PC-3 (cell line): ENCODE measurements at regions not wholly inside any gene's neighbourhood (a gene's known extent, or its start where the extent isn't known, plus 50 kb on each side); places are given as distances from the start of the nearest gene placed in this dataset.

Experiments used
- ATAC-seq: fragments of 200-7000 bp; cut with Tn5 transposase; 2 replicates; pipeline ENCODE4 v1.9.1; 2020; ENCODE audit warnings: mild to moderate bottlenecking, moderate library complexity
- BruUV-seq: library from RNA; stranded (reverse); fragments of 400-500 nt; replicated peaks from 2 replicates; lab custom pipeline; 2021; lab: Mats Ljungman, UMichigan
- CTCF ChIA-PET: fragments of 300-600 bp; sonication (Branson Sonifier 250); formaldehyde crosslinking; loops from one replicate; lab custom pipeline; 2022; ENCODE audit warnings: antibody characterized with exemption; lab: Charles Lee
- POLR2A ChIA-PET: fragments of 300-600 bp; sonication (Branson Sonifier 250); formaldehyde crosslinking; loops from one replicate; lab custom pipeline; 2022; ENCODE audit warnings: antibody characterized with exemption; ENCODE audit not compliant: unreplicated experiment; lab: Charles Lee
- DNase-seq: peaks from one replicate; pipeline ENCODE4 v3.0.0-alpha.2; 2015
- H2AFZ ChIP-seq: fragments of 300-600 bp; sonication (generic); 2 replicates; pipeline ENCODE4 v1.6.0; 2016; ENCODE audit warnings: antibody characterized with exemption, low read length
- H3F3A ChIP-seq: fragments of 300-600 bp; sonication (generic); one replicate; pipeline ENCODE4 v1.6.0; 2017; ENCODE audit warnings: antibody characterized with exemption, low read length, control low read depth, mild to moderate bottlenecking; ENCODE audit not compliant: unreplicated experiment
- H3K27ac ChIP-seq: fragments of 300-600 bp; sonication (generic); 2 replicates; pipeline ENCODE4 v1.5.1; 2016; ENCODE audit warnings: mild to moderate bottlenecking, low read length
- H3K27me3 ChIP-seq: fragments of 300-600 bp; sonication (generic); 2 replicates; pipeline ENCODE4 v1.6.1; 2016; ENCODE audit warnings: low read length, mixed read lengths
- H3K36me3 ChIP-seq: fragments of 300-600 bp; sonication (generic); 2 replicates; pipeline ENCODE4 v1.6.1; 2016; ENCODE audit warnings: low read depth, mixed run types, low read length, mixed read lengths
- H3K4me1 ChIP-seq: fragments of 300-600 bp; sonication (generic); 2 replicates; pipeline ENCODE4 v1.5.1; 2016; ENCODE audit warnings: low read length; ENCODE audit not compliant: insufficient read depth
- H3K4me2 ChIP-seq: fragments of 300-600 bp; sonication (generic); 2 replicates; pipeline ENCODE4 v1.6.0; 2016; ENCODE audit warnings: low read length
- H3K4me3 ChIP-seq: fragments of 300-600 bp; sonication (generic); 2 replicates; pipeline ENCODE4 v1.5.1; 2016; ENCODE audit warnings: mild to moderate bottlenecking, low read length, mixed read lengths
- H3K79me2 ChIP-seq: fragments of 300-600 bp; sonication (generic); 2 replicates; pipeline ENCODE4 v1.6.1; 2017; ENCODE audit warnings: low read length, mixed read lengths
- H3K9ac ChIP-seq: fragments of 300-600 bp; sonication (generic); 2 replicates; pipeline ENCODE4 v1.6.0; 2016; ENCODE audit warnings: mild to moderate bottlenecking, low read length
- H3K9me2 ChIP-seq: fragments of 300-600 bp; sonication (generic); replicated peaks from 2 replicates; pipeline ENCODE4 v1.6.1; 2016; ENCODE audit warnings: mixed run types, low read length, mixed read lengths
- H3K9me3 ChIP-seq: fragments of 300-600 bp; sonication (generic); 2 replicates; pipeline ENCODE4 v1.6.1; 2016; ENCODE audit warnings: low read length, mixed read lengths
- H4K20me1 ChIP-seq: fragments of 300-600 bp; sonication (generic); 2 replicates; pipeline ENCODE4 v1.6.1; 2016; ENCODE audit warnings: low read length, mixed read lengths
- EZH2 ChIP-seq: fragments of 300-600 bp; sonication (generic); IDR thresholded peaks from one replicate; pipeline ENCODE4 v1.6.1; 2017; ENCODE audit warnings: antibody characterized with exemption, mild to moderate bottlenecking, low read length; ENCODE audit not compliant: unreplicated experiment
- EZH2phosphoT487 ChIP-seq: fragments of 300-600 bp; sonication (generic); IDR thresholded peaks from 2 replicates; pipeline ENCODE4 v1.6.1; 2018; ENCODE audit warnings: mild to moderate bottlenecking, antibody characterized with exemption, low read length, borderline replicate concordance
- intact Hi-C: fragments of 100-400 bp; cut with micrococcal nuclease; formaldehyde crosslinking; loops from 2 replicates; pipeline ENCODE4 v1.9.0; 2023
- TF ChIP-seq, protein P1 (sequence below): fragments of 300-600 bp; sonication (generic); conservative IDR thresholded peaks from 2 replicates; pipeline ENCODE4 v1.5.1; 2017; ENCODE audit warnings: antibody characterized with exemption, low read depth, mild to moderate bottlenecking, low read length

- Histone ChIP-seq H3K4me1 (no peaks in the 10 kb centered on the region), H3K36me3 (no peaks in the 10 kb centered on the region), H3K9ac (no peak overlapping the region), H3K9me3 (no peaks in the 10 kb centered on the region), H3K4me3 (no peak overlapping the region), H4K20me1 (no peaks in the 10 kb centered on the region), H3K79me2 (no peaks in the 10 kb centered on the region), H2AFZ (no peak overlapping the region), H3K27me3 (no peaks in the 10 kb centered on the region), H3F3A (no peaks in the 10 kb centered on the region), H3K27ac (no peak overlapping the region), H3K4me2 (no peak overlapping the region), H3K9me2 (no peaks in the 10 kb centered on the region)
- POLR2A ChIA-PET = no interaction called here
- ATAC-seq (no peak), DNase-seq (no peak)
- CTCF ChIA-PET = no interaction called here
- intact Hi-C loops = no loop called here
- BruUV-seq = no TSS peak
- no peak for TF ChIP-seq EZH2phosphoT487
- TF ChIP-seq, protein P1, sequence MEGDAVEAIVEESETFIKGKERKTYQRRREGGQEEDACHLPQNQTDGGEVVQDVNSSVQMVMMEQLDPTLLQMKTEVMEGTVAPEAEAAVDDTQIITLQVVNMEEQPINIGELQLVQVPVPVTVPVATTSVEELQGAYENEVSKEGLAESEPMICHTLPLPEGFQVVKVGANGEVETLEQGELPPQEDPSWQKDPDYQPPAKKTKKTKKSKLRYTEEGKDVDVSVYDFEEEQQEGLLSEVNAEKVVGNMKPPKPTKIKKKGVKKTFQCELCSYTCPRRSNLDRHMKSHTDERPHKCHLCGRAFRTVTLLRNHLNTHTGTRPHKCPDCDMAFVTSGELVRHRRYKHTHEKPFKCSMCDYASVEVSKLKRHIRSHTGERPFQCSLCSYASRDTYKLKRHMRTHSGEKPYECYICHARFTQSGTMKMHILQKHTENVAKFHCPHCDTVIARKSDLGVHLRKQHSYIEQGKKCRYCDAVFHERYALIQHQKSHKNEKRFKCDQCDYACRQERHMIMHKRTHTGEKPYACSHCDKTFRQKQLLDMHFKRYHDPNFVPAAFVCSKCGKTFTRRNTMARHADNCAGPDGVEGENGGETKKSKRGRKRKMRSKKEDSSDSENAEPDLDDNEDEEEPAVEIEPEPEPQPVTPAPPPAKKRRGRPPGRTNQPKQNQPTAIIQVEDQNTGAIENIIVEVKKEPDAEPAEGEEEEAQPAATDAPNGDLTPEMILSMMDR = no peak
- no peak for TF ChIP-seq EZH2
These were observed 1588.9 kb downstream of the KCNT2 start for GRCh38 chr1:195019385-195019784.

DNA sequence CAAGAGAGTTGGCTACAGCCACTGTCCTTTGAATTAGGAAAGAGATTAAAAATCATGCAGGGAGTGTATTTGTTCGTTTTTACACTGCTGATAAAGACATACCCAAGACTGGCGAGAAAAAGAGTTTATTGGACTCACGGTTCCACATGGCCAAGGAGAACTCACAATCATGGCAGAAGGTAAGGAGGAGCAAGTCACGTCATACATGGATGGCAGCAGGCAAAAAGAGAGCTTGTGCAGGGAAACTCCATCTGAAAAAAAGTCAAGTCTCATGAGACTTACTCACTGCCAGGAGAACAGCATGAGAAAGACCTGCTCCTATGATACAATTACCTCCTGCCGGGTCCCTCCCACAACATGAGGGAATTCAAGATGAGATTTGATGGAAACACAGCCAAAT lies 1595.2 kb downstream of the KCNT2 start:
- Histone ChIP-seq H3K9ac (no peak overlapping the region), H3F3A (no peaks in the 10 kb centered on the region), H3K36me3 (no peaks in the 10 kb centered on the region), H3K27me3 (no peaks in the 10 kb centered on the region), H2AFZ (no peak overlapping the region), H3K9me2 (no peaks in the 10 kb centered on the region), H3K79me2 (no peaks in the 10 kb centered on the region), H3K4me2 (no peak overlapping the region), H3K4me1 (no peaks in the 10 kb centered on the region), H3K4me3 (no peak overlapping the region), H3K27ac (no peak overlapping the region), H4K20me1 (no peaks in the 10 kb centered on the region), H3K9me3 (no peaks in the 10 kb centered on the region)
- ATAC-seq = no peak
- BruUV-seq = no TSS peak
- no peak for DNase-seq
- ChIA-PET CTCF (no interaction called here), POLR2A (no interaction called here)
- intact Hi-C loops = no loop called here
- TF ChIP-seq EZH2 (no peak), EZH2phosphoT487 (no peak)
- TF ChIP-seq, protein P1 = no peak

DNA sequence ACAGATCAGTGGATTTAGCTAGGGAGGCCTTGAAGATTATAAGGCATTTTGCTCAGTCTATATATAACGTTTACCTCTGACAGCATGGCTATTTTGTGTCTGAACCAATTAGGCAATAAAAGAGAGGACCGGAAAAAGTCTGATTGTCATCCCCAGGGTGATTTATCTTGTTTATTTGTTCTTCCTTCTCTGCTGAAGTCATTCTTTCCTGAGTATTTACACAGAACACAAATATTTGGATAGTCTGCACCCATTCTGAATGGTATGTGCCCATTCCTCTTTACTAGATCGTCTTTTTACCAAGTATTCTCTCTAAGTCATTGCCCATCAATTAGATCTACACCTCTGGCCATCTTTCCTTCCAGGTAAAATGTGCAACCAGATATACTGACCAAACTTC lies 1602.9 kb downstream of the KCNT2 start:
- H3K9ac ChIP-seq = no peak overlapping the region
- H3K79me2 ChIP-seq = no peaks in the 10 kb centered on the region
- no peak overlapping the region for H2AFZ ChIP-seq
- POLR2A ChIA-PET = no interaction called here
- no peak overlapping the region for H3K27ac ChIP-seq
- peak; percentile 21 for DNase-seq
- no peaks in the 10 kb centered on the region for H3K9me2 ChIP-seq
- H3K36me3 ChIP-seq = no peaks in the 10 kb centered on the region
- no peaks in the 10 kb centered on the region for H4K20me1 ChIP-seq
- peak; percentile 50 for ATAC-seq
- TF ChIP-seq, protein P1 = no peak
- no peak for TF ChIP-seq EZH2
- TF ChIP-seq EZH2phosphoT487 = no peak
- H3K9me3 ChIP-seq = no peaks in the 10 kb centered on the region
- CTCF ChIA-PET = no interaction called here
- no peaks in the 10 kb centered on the region for H3F3A ChIP-seq
- H3K4me1 ChIP-seq = no peaks in the 10 kb centered on the region
- no peak overlapping the region for H3K4me2 ChIP-seq
- intact Hi-C loops = no loop called here
- no peaks in the 10 kb centered on the region for H3K27me3 ChIP-seq
- no peak overlapping the region for H3K4me3 ChIP-seq
- BruUV-seq = no TSS peak
